ENCODE measurements at regions not wholly inside any gene's neighbourhood (a gene's known extent, or its start where the extent isn't known, plus 50 kb on each side); places are given as distances from the start of the nearest gene placed in this dataset.

GRCh38 chr22:48238966-48239365, 1476.5 kb downstream of the TBC1D22A start:
- Histone ChIP-seq H3K27ac (ENCODE audit: low read length) (no peak overlapping the region), H3K4me1 (ENCODE audit: control insufficient read depth, insufficient read depth, low read length) (no peaks in the 10 kb centered on the region), H3K9me3 (ENCODE audit: control insufficient read depth, insufficient read depth, low read depth, low read length) (peaks cover 2% of the 10 kb centered on the region; the same call in 1 of the 2 replicates), H3K27me3 (ENCODE audit: control insufficient read depth, insufficient read depth, low read length) (no peaks in the 10 kb centered on the region), H3K4me3 (ENCODE audit: low read depth in 2 of 2, low read length in 2 of 2) (no peak overlapping the region), H3K36me3 (ENCODE audit: control insufficient read depth, insufficient read depth, low read length) (no peaks in the 10 kb centered on the region)
- BruUV-seq (replicated peaks): no TSS peak
- ChIA-PET POLR2A (no interaction called here), CTCF (no interaction called here)
- intact Hi-C loops (cut with micrococcal nuclease; ENCODE audit: unreplicated experiment): no loop called here
- ATAC-seq (no peak), DNase-seq (ENCODE audit: low read depth, low spot score) (no peak)
- TF ChIP-seq CTCF (IDR thresholded peaks at IDR 0.05): no peak
- in situ Hi-C loops (cut with HindIII; ENCODE audit: low pct_unique_long_range_greater_than_20kb, low sequenced_read_pairs): no loop called here

- Histone ChIP-seq H3K27me3 (ENCODE audit: control insufficient read depth, insufficient read depth, low read length) (no peaks in the 10 kb centered on the region), H3K9me3 (ENCODE audit: control insufficient read depth, insufficient read depth, low read depth, low read length) (peaks cover 6% of the 10 kb centered on the region; the same call in 1 of the 2 replicates), H3K27ac (ENCODE audit: low read length) (no peak overlapping the region), H3K4me1 (ENCODE audit: control insufficient read depth, insufficient read depth, low read length) (no peaks in the 10 kb centered on the region), H3K4me3 (ENCODE audit: low read depth in 2 of 2, low read length in 2 of 2) (no peak overlapping the region), H3K36me3 (ENCODE audit: control insufficient read depth, insufficient read depth, low read length) (no peaks in the 10 kb centered on the region)
- ATAC-seq (no peak), DNase-seq (ENCODE audit: low read depth, low spot score) (no peak)
- no TSS peak for BruUV-seq (replicated peaks)
- in situ Hi-C loops (cut with HindIII; ENCODE audit: low pct_unique_long_range_greater_than_20kb, low sequenced_read_pairs): no loop called here
- ChIA-PET POLR2A (no interaction called here), CTCF (no interaction called here)
- intact Hi-C loops (cut with micrococcal nuclease; ENCODE audit: unreplicated experiment): no loop called here
- TF ChIP-seq SIN3A (IDR thresholded peaks at IDR 0.05; ENCODE audit: borderline replicate concordance, insufficient read depth, low read depth, low read length) (no peak), TCF7L2 (IDR thresholded peaks at IDR 0.05; ENCODE audit: low read depth, low read length) (no peak), CTCF (IDR thresholded peaks at IDR 0.05) (no peak), POLR2AphosphoS5 (IDR thresholded peaks at IDR 0.05; ENCODE audit: low read depth, low read length) (no peak), REST (IDR thresholded peaks at IDR 0.05; ENCODE audit: insufficient read depth in 1 of 2, low read depth in 2 of 2, low read length in 1 of 2) (no peak)
Measured at GRCh38 chr22:48238284-48238915, 1476.0 kb downstream of the TBC1D22A start.

All from Panc1 (cell line).